ENCODE measurements at regions not wholly inside any gene's neighbourhood (a gene's known extent, or its start where the extent isn't known, plus 50 kb on each side); places are given as distances from the start of the nearest gene placed in this dataset.

- Histone ChIP-seq H3K36me3 (ENCODE audit: low read depth) (no peaks in the 10 kb centered on the region), H3K4me1 (ENCODE audit: insufficient read depth, poor library complexity, severe bottlenecking) (peaks cover 4% of the 10 kb centered on the region), H3K27me3 (ENCODE audit: insufficient read depth, poor library complexity, severe bottlenecking) (no peaks in the 10 kb centered on the region), H3K9me3 (ENCODE audit: severe bottlenecking) (no peaks in the 10 kb centered on the region), H3K4me3 (ENCODE audit: severe bottlenecking) (no peak overlapping the region), H3K27ac (ENCODE audit: poor library complexity, severe bottlenecking) (no peak overlapping the region)
- ATAC-seq (ENCODE audit: low read depth) (no peak), DNase-seq (ENCODE audit: low spot score) (no peak)
- no peak for TF ChIP-seq CTCF (IDR thresholded peaks at IDR 0.05; ENCODE audit: poor library complexity, severe bottlenecking)
Measured at GRCh38 chr1:63710308-63710707, 63.5 kb upstream of the ROR1 start.

- H3K4me3 ChIP-seq (ENCODE audit: severe bottlenecking) = no peak overlapping the region
- H3K27ac ChIP-seq (ENCODE audit: poor library complexity, severe bottlenecking) = no peak overlapping the region
- H3K4me1 ChIP-seq (ENCODE audit: insufficient read depth, poor library complexity, severe bottlenecking) = peaks cover 4% of the 10 kb centered on the region
- DNase-seq (ENCODE audit: low spot score) (no peak), ATAC-seq (ENCODE audit: low read depth) (no peak)
- no peaks in the 10 kb centered on the region for H3K36me3 ChIP-seq (ENCODE audit: low read depth)
- no peaks in the 10 kb centered on the region for H3K9me3 ChIP-seq (ENCODE audit: severe bottlenecking)
- no peaks in the 10 kb centered on the region for H3K27me3 ChIP-seq (ENCODE audit: insufficient read depth, poor library complexity, severe bottlenecking)
- no peak for TF ChIP-seq CTCF (IDR thresholded peaks at IDR 0.05; ENCODE audit: poor library complexity, severe bottlenecking)
Measured at GRCh38 chr1:63710761-63711380, 62.9 kb upstream of the ROR1 start.

GRCh38 chr1:63713041-63713440 lies 60.8 kb upstream of the ROR1 start:
- no peak overlapping the region for H3K4me3 ChIP-seq (ENCODE audit: severe bottlenecking)
- H3K9me3 ChIP-seq (ENCODE audit: severe bottlenecking) = no peaks in the 10 kb centered on the region
- no peak for DNase-seq (ENCODE audit: low spot score)
- H3K4me1 ChIP-seq (ENCODE audit: insufficient read depth, poor library complexity, severe bottlenecking) = peaks cover 4% of the 10 kb centered on the region
- H3K27ac ChIP-seq (ENCODE audit: poor library complexity, severe bottlenecking) = no peak overlapping the region
- no peaks in the 10 kb centered on the region for H3K27me3 ChIP-seq (ENCODE audit: insufficient read depth, poor library complexity, severe bottlenecking)
- no peak for TF ChIP-seq CTCF (IDR thresholded peaks at IDR 0.05; ENCODE audit: poor library complexity, severe bottlenecking)
- no peaks in the 10 kb centered on the region for H3K36me3 ChIP-seq (ENCODE audit: low read depth)
- ATAC-seq (ENCODE audit: low read depth) = no peak

GRCh38 chr1:63713627-63714481 lies 60.0 kb upstream of the ROR1 start:
- Histone ChIP-seq H3K36me3 (ENCODE audit: low read depth) (no peaks in the 10 kb centered on the region), H3K27me3 (ENCODE audit: insufficient read depth, poor library complexity, severe bottlenecking) (no peaks in the 10 kb centered on the region), H3K9me3 (ENCODE audit: severe bottlenecking) (no peaks in the 10 kb centered on the region), H3K4me1 (ENCODE audit: insufficient read depth, poor library complexity, severe bottlenecking) (peaks cover 4% of the 10 kb centered on the region), H3K4me3 (ENCODE audit: severe bottlenecking) (no peak overlapping the region), H3K27ac (ENCODE audit: poor library complexity, severe bottlenecking) (no peak overlapping the region)
- ATAC-seq (ENCODE audit: low read depth) = peak; percentile 40; the same call in 2 of the 3 replicates
- TF ChIP-seq CTCF (IDR thresholded peaks at IDR 0.05; ENCODE audit: poor library complexity, severe bottlenecking) = no peak
- DNase-seq (ENCODE audit: low spot score) = no peak

GRCh38 chr1:63714482-63714760 lies 59.4 kb upstream of the ROR1 start:
- H3K9me3 ChIP-seq (ENCODE audit: severe bottlenecking) = no peaks in the 10 kb centered on the region
- no peak for TF ChIP-seq CTCF (IDR thresholded peaks at IDR 0.05; ENCODE audit: poor library complexity, severe bottlenecking)
- no peak overlapping the region for H3K4me3 ChIP-seq (ENCODE audit: severe bottlenecking)
- peaks cover 4% of the 10 kb centered on the region for H3K4me1 ChIP-seq (ENCODE audit: insufficient read depth, poor library complexity, severe bottlenecking)
- no peaks in the 10 kb centered on the region for H3K27me3 ChIP-seq (ENCODE audit: insufficient read depth, poor library complexity, severe bottlenecking)
- H3K27ac ChIP-seq (ENCODE audit: poor library complexity, severe bottlenecking) = no peak overlapping the region
- ATAC-seq (ENCODE audit: low read depth) (no peak), DNase-seq (ENCODE audit: low spot score) (no peak)
- no peaks in the 10 kb centered on the region for H3K36me3 ChIP-seq (ENCODE audit: low read depth)

Measured in RWPE2 (cell line).